Tibial artery (tissue), 4 donors: ENCODE measurements at regions not wholly inside any gene's neighbourhood (a gene's known extent, or its start where the extent isn't known, plus 50 kb on each side); places are given as distances from the start of the nearest gene placed in this dataset.
A peak's percentile ranks its signal among the peaks of the same experiment; 100 is the strongest.

Experiments used
- DNase-seq, 2 donors: peaks; one replicate each; pipeline ENCODE4 v3.0.0-alpha.2; 2019
- H3K27ac ChIP-seq, 2 donors: fragments of 200-600 bp; sonication (generic) in 1 of 2; 1 replicate in 1 of 2; 2 replicates in 1 of 2; pipeline ENCODE4 v1.5.1; 2018 to 2019; ENCODE audit warnings: mild to moderate bottlenecking in 1 of 2
- H3K27me3 ChIP-seq, 2 donors: fragments of 200-600 bp; sonication (generic) in 1 of 2; one replicate each; pipeline versions ENCODE4 v1.5.1 to v1.6.0; 2016 to 2019
- H3K36me3 ChIP-seq, 3 donors: fragments of 200-600 bp; sonication (generic) in 2 of 3; one replicate each; pipeline ENCODE4 v1.5.1; 2016 to 2019; ENCODE audit warnings: mild to moderate bottlenecking in 2 of 3
- H3K4me1 ChIP-seq, 4 donors: fragments of 200-600 bp; sonication (generic) in 2 of 4; 1 replicate in 3 of 4; 2 replicates in 1 of 4; pipeline ENCODE4 v1.5.1; 2016 to 2019
- H3K4me3 ChIP-seq, 2 donors: fragments of 200-600 bp; sonication (generic) in 1 of 2; 1 replicate in 1 of 2; 2 replicates in 1 of 2; pipeline ENCODE4 v1.5.1; 2018 to 2019; ENCODE audit warnings: mild to moderate bottlenecking in 2 of 2
- H3K9me3 ChIP-seq, 3 donors: fragments of 200-600 bp; sonication (generic) in 1 of 3; one replicate each; pipeline ENCODE4 v1.5.1; 2016 to 2019
- intact Hi-C: fragments of 100-400 bp; cut with DNase I; formaldehyde crosslinking; loops from one replicate; pipeline ENCODE4 v1.15.0; 2023; ENCODE audit warnings: low total_unique reads
- TF ChIP-seq, protein P1 (sequence below), 2 experiments: fragments of 200-600 bp in 1 of 2; fragments of 450-650 bp in 1 of 2; IDR thresholded peaks; one replicate each; pipeline ENCODE4 v1.5.1; 2017 to 2019; ENCODE audit warnings: antibody characterized with exemption in 2 of 2, mild to moderate bottlenecking in 1 of 2, moderate library complexity in 1 of 2

DNA sequence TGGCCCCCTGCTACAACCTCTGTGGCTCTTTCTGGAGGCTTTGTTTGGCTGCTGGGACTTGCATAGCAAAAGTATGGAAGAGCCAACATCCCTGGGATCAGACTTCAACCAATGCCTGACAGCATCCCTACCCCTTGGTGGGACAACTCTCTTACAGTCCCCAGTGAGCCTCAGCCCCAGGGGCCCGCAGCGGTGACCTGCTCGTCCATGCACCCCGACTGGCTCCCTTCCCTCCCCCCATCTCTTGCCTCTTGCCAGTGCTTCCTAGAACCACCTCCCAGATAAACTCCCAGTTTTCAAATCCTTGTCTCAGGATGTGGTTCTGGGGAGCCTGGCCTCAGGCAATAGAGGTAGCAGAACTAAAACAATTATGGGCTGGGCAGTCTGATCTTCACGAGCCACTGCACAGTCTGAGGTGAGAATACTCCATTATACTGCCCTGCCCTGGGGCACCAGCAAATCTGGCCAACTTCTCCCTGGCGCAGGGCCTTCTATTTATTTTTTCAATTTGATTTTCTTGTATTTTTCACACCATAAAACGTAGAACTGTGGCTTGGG is 86.6 kb upstream of the BRD7 start:
- no peaks in the 10 kb centered on the region for H3K4me1 ChIP-seq
- no peaks in the 10 kb centered on the region for H3K36me3 ChIP-seq
- H3K9me3 ChIP-seq = no peaks in the 10 kb centered on the region
- DNase-seq = no peak
- TF ChIP-seq, protein P1, sequence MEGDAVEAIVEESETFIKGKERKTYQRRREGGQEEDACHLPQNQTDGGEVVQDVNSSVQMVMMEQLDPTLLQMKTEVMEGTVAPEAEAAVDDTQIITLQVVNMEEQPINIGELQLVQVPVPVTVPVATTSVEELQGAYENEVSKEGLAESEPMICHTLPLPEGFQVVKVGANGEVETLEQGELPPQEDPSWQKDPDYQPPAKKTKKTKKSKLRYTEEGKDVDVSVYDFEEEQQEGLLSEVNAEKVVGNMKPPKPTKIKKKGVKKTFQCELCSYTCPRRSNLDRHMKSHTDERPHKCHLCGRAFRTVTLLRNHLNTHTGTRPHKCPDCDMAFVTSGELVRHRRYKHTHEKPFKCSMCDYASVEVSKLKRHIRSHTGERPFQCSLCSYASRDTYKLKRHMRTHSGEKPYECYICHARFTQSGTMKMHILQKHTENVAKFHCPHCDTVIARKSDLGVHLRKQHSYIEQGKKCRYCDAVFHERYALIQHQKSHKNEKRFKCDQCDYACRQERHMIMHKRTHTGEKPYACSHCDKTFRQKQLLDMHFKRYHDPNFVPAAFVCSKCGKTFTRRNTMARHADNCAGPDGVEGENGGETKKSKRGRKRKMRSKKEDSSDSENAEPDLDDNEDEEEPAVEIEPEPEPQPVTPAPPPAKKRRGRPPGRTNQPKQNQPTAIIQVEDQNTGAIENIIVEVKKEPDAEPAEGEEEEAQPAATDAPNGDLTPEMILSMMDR (IDR thresholded peaks at IDR 0.05) = no peak
- no peaks in the 10 kb centered on the region for H3K27me3 ChIP-seq
- no peak overlapping the region for H3K4me3 ChIP-seq
- intact Hi-C loops = loop anchor here (2.0 kb wide), 1 partner anchor 29 kb away; no protein-coding TSS in a partner anchor
- no peak overlapping the region for H3K27ac ChIP-seq

DNA sequence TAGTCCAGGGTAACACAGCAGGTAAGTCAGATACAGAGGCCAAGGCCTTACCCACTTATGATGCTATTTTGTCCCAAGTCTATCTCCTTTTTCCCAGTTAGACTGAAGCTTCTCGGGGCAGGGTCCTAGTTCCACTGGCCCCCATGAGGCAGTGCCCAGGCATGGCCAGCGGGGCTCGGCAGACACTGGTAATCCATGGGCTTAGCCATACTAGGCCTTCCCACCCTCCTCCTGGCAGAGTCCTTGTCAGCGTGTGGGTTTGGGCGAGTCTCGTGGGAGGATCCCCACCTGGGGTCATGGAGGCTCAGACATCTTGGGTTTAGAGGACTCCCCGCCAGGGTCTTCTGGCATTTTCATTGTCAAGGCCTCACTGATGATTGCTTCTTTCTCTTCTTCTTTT is 84.7 kb upstream of the BRD7 start:
- DNase-seq = no peak
- no peaks in the 10 kb centered on the region for H3K9me3 ChIP-seq
- H3K27me3 ChIP-seq = no peaks in the 10 kb centered on the region
- no peak overlapping the region for H3K27ac ChIP-seq
- no peak overlapping the region for H3K4me3 ChIP-seq
- intact Hi-C loops = no loop called here
- TF ChIP-seq, protein P1 (IDR thresholded peaks at IDR 0.05) = no peak
- no peaks in the 10 kb centered on the region for H3K4me1 ChIP-seq
- H3K36me3 ChIP-seq = no peaks in the 10 kb centered on the region

GRCh38 chr16:50451951-50452508 is 83.2 kb upstream of the BRD7 start:
- H3K27me3 ChIP-seq = no peaks in the 10 kb centered on the region
- no peaks in the 10 kb centered on the region for H3K9me3 ChIP-seq
- no peaks in the 10 kb centered on the region for H3K4me1 ChIP-seq
- H3K36me3 ChIP-seq = no peaks in the 10 kb centered on the region
- TF ChIP-seq, protein P1 (IDR thresholded peaks at IDR 0.05) = no peak
- no peak overlapping the region for H3K4me3 ChIP-seq
- no peak for DNase-seq
- intact Hi-C loops = no loop called here
- H3K27ac ChIP-seq = no peak overlapping the region

- TF ChIP-seq, protein P1 (IDR thresholded peaks at IDR 0.05) = no peak
- H3K36me3 ChIP-seq = no peaks in the 10 kb centered on the region
- no peaks in the 10 kb centered on the region for H3K4me1 ChIP-seq
- H3K4me3 ChIP-seq = no peak overlapping the region
- peak in 1 of 2 donors; percentile 9 for DNase-seq
- H3K27me3 ChIP-seq = no peaks in the 10 kb centered on the region
- H3K9me3 ChIP-seq = no peaks in the 10 kb centered on the region
- no peak overlapping the region for H3K27ac ChIP-seq
- intact Hi-C loops = no loop called here
Observed at GRCh38 chr16:50450957-50451356, 82.2 kb upstream of the BRD7 start.

DNA sequence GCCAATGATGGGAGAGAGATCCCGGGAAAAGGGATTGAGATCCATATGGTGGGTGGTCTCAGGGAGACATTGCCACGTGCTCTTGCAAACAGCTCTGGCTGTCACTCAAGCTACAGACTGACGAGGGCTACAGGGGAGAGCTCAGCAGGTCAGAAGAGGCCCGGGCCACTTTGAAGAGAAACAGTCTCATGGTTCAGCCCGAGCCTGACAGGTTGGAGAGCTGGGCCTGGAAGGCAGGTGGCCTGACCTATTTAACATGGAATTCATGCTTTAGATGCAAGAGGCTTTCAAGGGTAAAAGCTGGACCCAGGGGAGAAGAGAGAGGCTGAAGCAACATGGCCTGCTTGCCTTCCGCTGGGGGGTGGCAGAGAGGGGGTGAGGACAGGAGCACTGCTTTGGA is 81.0 kb upstream of the BRD7 start:
- DNase-seq = peak in 1 of 2 donors; percentile 34
- Histone ChIP-seq H3K9me3 (no peaks in the 10 kb centered on the region), H3K4me1 (no peaks in the 10 kb centered on the region), H3K4me3 (no peak overlapping the region), H3K27ac (no peak overlapping the region), H3K27me3 (no peaks in the 10 kb centered on the region), H3K36me3 (no peaks in the 10 kb centered on the region)
- TF ChIP-seq, protein P1 (IDR thresholded peaks at IDR 0.05) = no peak
- intact Hi-C loops = no loop called here
